ENCODE measurements at regions not wholly inside any gene's neighbourhood (a gene's known extent, or its start where the extent isn't known, plus 50 kb on each side); places are given as distances from the start of the nearest gene placed in this dataset.

- TF ChIP-seq EP300 (IDR thresholded peaks at IDR 0.05) (no peak), CTCF (IDR thresholded peaks at IDR 0.05) (no peak), POLR2A (IDR thresholded peaks at IDR 0.05) (no peak)
Observed at GRCh38 chr18:39230086-39230803, 1664.6 kb upstream of the CELF4 start.
